Brain microvascular endothelial cell (primary cell): ENCODE measurements at regions not wholly inside any gene's neighbourhood (a gene's known extent, or its start where the extent isn't known, plus 50 kb on each side); places are given as distances from the start of the nearest gene placed in this dataset.

Source experiments
- DNase-seq: peaks from one replicate; pipeline ENCODE4 v3.0.0-alpha.2; 2020
- H3K27ac ChIP-seq: fragments of 250-450 bp; sonication (Bioruptor Pico); 2 replicates; pipeline ENCODE4 v1.5.1; 2020; ENCODE audit warnings: mild to moderate bottlenecking, moderate library complexity
- H3K27me3 ChIP-seq: fragments of 250-450 bp; sonication (Bioruptor Pico); replicated peaks from 2 replicates; pipeline ENCODE4 v1.5.1; 2020; ENCODE audit warnings: mild to moderate bottlenecking
- H3K36me3 ChIP-seq: fragments of 250-450 bp; sonication (Bioruptor Pico); replicated peaks from 2 replicates; pipeline ENCODE4 v1.5.1; 2020; ENCODE audit warnings: mild to moderate bottlenecking
- H3K4me3 ChIP-seq: 2 replicates; pipeline ENCODE4 v1.5.1; 2011; ENCODE audit warnings: low read depth, mild to moderate bottlenecking, control low read depth, low read length, moderate library complexity
- in situ Hi-C: cut with HindIII; loops from 2 replicates; pipeline ENCODE4 v1.10.0; 2017; ENCODE audit warnings: low sequenced_read_pairs, low pct_ligation_motif_present
- TF ChIP-seq, protein P1 (sequence below): IDR thresholded peaks from 2 replicates; pipeline ENCODE4 v1.5.1; 2011; ENCODE audit warnings: low read depth, mild to moderate bottlenecking, moderate library complexity, low read length, control low read depth, inconsistent platforms; ENCODE audit errors: missing control alignments

DNA sequence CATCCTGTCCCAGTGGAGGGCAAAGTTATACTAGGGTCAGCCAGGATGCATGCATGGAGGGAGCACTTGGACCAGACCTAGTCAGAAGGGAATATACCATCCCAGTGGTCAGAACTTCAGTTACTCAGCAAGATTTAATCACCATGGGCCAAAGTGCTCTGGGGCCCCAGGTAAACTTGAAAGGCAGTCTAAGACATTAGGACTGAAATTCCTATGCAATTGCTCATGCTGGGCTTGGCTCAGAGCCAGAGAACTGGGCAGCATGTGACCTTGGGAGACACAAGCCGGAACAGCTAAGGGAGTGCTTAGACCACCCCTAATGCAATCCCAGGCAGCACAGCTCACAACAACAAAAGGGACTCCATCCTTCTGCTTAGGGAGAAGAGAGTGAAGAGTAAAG, 401.3 kb downstream of the KCNJ3 start:
- Histone ChIP-seq H3K4me3 (no peak overlapping the region), H3K27me3 (no peaks in the 10 kb centered on the region), H3K27ac (no peak overlapping the region), H3K36me3 (no peaks in the 10 kb centered on the region)
- no peak for DNase-seq
- in situ Hi-C loops = no loop called here
- TF ChIP-seq, protein P1, sequence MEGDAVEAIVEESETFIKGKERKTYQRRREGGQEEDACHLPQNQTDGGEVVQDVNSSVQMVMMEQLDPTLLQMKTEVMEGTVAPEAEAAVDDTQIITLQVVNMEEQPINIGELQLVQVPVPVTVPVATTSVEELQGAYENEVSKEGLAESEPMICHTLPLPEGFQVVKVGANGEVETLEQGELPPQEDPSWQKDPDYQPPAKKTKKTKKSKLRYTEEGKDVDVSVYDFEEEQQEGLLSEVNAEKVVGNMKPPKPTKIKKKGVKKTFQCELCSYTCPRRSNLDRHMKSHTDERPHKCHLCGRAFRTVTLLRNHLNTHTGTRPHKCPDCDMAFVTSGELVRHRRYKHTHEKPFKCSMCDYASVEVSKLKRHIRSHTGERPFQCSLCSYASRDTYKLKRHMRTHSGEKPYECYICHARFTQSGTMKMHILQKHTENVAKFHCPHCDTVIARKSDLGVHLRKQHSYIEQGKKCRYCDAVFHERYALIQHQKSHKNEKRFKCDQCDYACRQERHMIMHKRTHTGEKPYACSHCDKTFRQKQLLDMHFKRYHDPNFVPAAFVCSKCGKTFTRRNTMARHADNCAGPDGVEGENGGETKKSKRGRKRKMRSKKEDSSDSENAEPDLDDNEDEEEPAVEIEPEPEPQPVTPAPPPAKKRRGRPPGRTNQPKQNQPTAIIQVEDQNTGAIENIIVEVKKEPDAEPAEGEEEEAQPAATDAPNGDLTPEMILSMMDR = no peak

DNA sequence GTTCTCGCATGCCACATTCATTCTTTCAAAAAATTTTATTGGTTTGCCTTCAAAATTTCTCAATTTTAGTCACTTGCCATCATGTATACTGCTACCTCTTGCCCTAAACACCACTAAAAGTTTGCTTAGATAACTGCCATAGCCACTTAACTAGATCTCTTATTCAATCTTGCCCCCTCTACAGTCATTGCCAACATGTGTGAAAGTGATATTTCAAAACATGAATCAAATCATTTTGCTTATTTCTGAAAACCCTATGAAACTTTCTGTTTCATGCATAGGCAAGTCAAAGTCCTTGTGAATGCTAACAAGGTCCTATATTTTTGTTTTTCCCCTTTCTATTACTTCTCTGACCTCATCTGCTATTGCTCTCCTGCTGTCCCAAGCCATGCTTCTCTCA, 397.1 kb downstream of the KCNJ3 start:
- in situ Hi-C loops = no loop called here
- Histone ChIP-seq H3K36me3 (no peaks in the 10 kb centered on the region), H3K27ac (no peak overlapping the region), H3K4me3 (no peak overlapping the region), H3K27me3 (no peaks in the 10 kb centered on the region)
- TF ChIP-seq, protein P1 = no peak
- DNase-seq = no peak

DNA sequence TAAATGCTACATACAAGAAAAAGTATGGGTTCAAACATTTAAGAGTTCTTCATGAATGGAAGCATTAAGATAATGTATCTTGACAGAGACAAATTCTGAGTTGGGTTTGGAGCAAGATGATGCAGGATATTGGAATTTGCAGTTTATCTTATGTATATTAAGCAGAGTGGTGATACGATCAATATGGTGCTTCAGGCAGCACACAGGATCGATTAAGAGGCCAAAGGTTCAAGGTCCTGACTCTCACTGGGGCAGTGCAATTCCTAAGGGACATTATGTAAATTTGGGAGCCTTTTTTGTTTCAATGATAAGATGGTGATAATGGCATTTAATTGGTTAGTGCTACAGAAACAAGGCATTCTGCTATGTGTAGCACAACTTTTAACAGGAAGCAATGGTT, 381.9 kb downstream of the KCNJ3 start:
- in situ Hi-C loops = no loop called here
- H3K36me3 ChIP-seq = no peaks in the 10 kb centered on the region
- no peak overlapping the region for H3K27ac ChIP-seq
- DNase-seq = no peak
- H3K4me3 ChIP-seq = no peak overlapping the region
- H3K27me3 ChIP-seq = no peaks in the 10 kb centered on the region
- TF ChIP-seq, protein P1 = no peak

- no peak overlapping the region for H3K4me3 ChIP-seq
- no peak for DNase-seq
- H3K36me3 ChIP-seq = no peaks in the 10 kb centered on the region
- no peak overlapping the region for H3K27ac ChIP-seq
- TF ChIP-seq, protein P1 = no peak
- no peaks in the 10 kb centered on the region for H3K27me3 ChIP-seq
- in situ Hi-C loops = no loop called here
Measured at GRCh38 chr2:155070489-155070888, 372.0 kb downstream of the KCNJ3 start.

DNA sequence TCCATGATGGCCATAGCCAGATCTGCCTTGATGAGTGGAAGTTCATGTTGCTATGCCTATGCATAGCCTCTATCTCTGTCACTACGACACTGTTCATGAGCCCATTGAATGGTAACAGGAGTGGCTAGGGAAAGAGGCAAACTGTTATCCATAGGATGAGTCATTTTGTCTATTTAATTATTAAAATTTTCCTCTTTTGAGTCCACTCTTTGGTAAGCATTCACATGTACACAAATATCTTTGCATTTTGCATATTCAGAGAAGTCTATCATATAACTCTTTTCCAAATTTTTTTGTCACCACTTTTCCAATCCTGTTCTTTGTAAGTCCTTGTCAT, 364.4 kb downstream of the KCNJ3 start:
- no peaks in the 10 kb centered on the region for H3K27me3 ChIP-seq
- DNase-seq = no peak
- in situ Hi-C loops = no loop called here

More for the DNA sequence above, 364.4 kb downstream of the KCNJ3 start:
- TF ChIP-seq, protein P1 = no peak
- Histone ChIP-seq H3K36me3 (no peaks in the 10 kb centered on the region), H3K27ac (no peak overlapping the region), H3K4me3 (no peak overlapping the region)
